Panc1 (cell line): ENCODE measurements at regions not wholly inside any gene's neighbourhood (a gene's known extent, or its start where the extent isn't known, plus 50 kb on each side); places are given as distances from the start of the nearest gene placed in this dataset.
"Not testable (repeated sequence)": the region's sequence is repeated elsewhere in the genome, so short reads cannot be mapped to it uniquely, and the experiment has no call there.

Source experiments
- ATAC-seq: fragments of 200-7000 bp; cut with Tn5 transposase; 2 replicates; pipeline ENCODE4 v1.9.1; 2020; ENCODE audit warnings: mild to moderate bottlenecking, moderate library complexity
- BruUV-seq: library from RNA; stranded (reverse); fragments of 400-500 nt; replicated peaks from 2 replicates; lab custom pipeline; 2021; lab: Mats Ljungman, UMichigan
- CTCF ChIA-PET: fragments of 300-600 bp; sonication (Branson Sonifier 250); formaldehyde crosslinking; loops from one replicate; lab custom pipeline; 2022; ENCODE audit warnings: antibody characterized with exemption; lab: Charles Lee
- POLR2A ChIA-PET: fragments of 300-600 bp; sonication (Branson Sonifier 250); formaldehyde crosslinking; loops from one replicate; lab custom pipeline; 2022; ENCODE audit warnings: antibody characterized with exemption; lab: Charles Lee
- DNase-seq: peaks from one replicate; pipeline ENCODE4 v3.0.0-alpha.2; 2010; ENCODE audit warnings: low read depth, low spot score
- H3K27ac ChIP-seq: 2 replicates; pipeline ENCODE4 v1.5.1; 2011; ENCODE audit warnings: mild to moderate bottlenecking, low read length, inconsistent platforms
- H3K27me3 ChIP-seq: fragments of 200-500 bp; sonication (Bioruptor generic); 2 replicates; pipeline ENCODE4 v1.6.0; 2014; ENCODE audit warnings: low read length, inconsistent platforms; ENCODE audit not compliant: control insufficient read depth, insufficient read depth
- H3K36me3 ChIP-seq: fragments of 200-500 bp; sonication (Bioruptor generic); 2 replicates; pipeline ENCODE4 v1.5.1; 2014; ENCODE audit warnings: inconsistent platforms, mild to moderate bottlenecking, low read length, moderate library complexity; ENCODE audit not compliant: control insufficient read depth, insufficient read depth
- H3K4me1 ChIP-seq: 2 replicates; pipeline ENCODE4 v1.5.1; 2011; ENCODE audit warnings: inconsistent platforms, mild to moderate bottlenecking, low read length, moderate library complexity; ENCODE audit not compliant: control insufficient read depth, insufficient read depth
- H3K4me3 ChIP-seq, 2 experiments: 2 replicates each; pipeline ENCODE4 v1.5.1; 2011 to 2012; ENCODE audit warnings: low read depth in 2 of 2, low read length in 2 of 2, mild to moderate bottlenecking in 2 of 2, inconsistent platforms in 1 of 2, moderate library complexity in 1 of 2
- H3K9me3 ChIP-seq: fragments of 200-500 bp; sonication (Bioruptor generic); 2 replicates; pipeline ENCODE4 v1.5.1; 2014; ENCODE audit warnings: low read depth, mild to moderate bottlenecking, inconsistent platforms, low read length, moderate library complexity; ENCODE audit not compliant: control insufficient read depth, insufficient read depth
- POLR2AphosphoS5 ChIP-seq: IDR thresholded peaks from 2 replicates; pipeline ENCODE4 v1.6.1; 2012; ENCODE audit warnings: mild to moderate bottlenecking, low read depth, low read length, moderate library complexity
- REST ChIP-seq, 2 experiments: IDR thresholded peaks; 2 replicates each; pipeline ENCODE4 v1.6.1; 2011 to 2012; ENCODE audit warnings: low read depth in 2 of 2, control low read depth in 1 of 2, low read length in 1 of 2, mild to moderate bottlenecking in 1 of 2, moderate library complexity in 1 of 2; ENCODE audit not compliant: insufficient read depth in 1 of 2
- SIN3A ChIP-seq: IDR thresholded peaks from 2 replicates; pipeline ENCODE4 v1.6.1; 2012; ENCODE audit warnings: low read depth, mild to moderate bottlenecking, low read length, moderate library complexity, borderline replicate concordance; ENCODE audit not compliant: insufficient read depth
- TCF7L2 ChIP-seq: IDR thresholded peaks from 2 replicates; pipeline ENCODE4 v1.6.1; 2011; ENCODE audit warnings: mild to moderate bottlenecking, low read depth, low read length, inconsistent platforms
- in situ Hi-C: cut with HindIII; loops from 2 replicates; pipeline ENCODE4 v1.10.0; 2016; ENCODE audit warnings: low sequenced_read_pairs, low pct_unique_long_range_greater_than_20kb
- intact Hi-C: fragments of 100-400 bp; cut with micrococcal nuclease; formaldehyde crosslinking; loops from one replicate; pipeline ENCODE4 v1.10.0; 2022; ENCODE audit not compliant: unreplicated experiment
- TF ChIP-seq, protein P1 (sequence below): fragments of 450-650 bp; IDR thresholded peaks from 2 replicates; pipeline ENCODE4 v1.5.1; 2017; ENCODE audit warnings: mild to moderate bottlenecking

- in situ Hi-C loops (no loop called here), intact Hi-C loops (no loop called here)
- BruUV-seq, result no TSS peak
- Histone ChIP-seq H3K27me3 (no peaks in the 10 kb centered on the region), H3K4me3 (no peak overlapping the region), H3K27ac (peak overlapping the region; percentile 60; the same call in 1 of the 2 replicates), H3K4me1 (no peaks in the 10 kb centered on the region), H3K9me3 (no peaks in the 10 kb centered on the region), H3K36me3 (no peaks in the 10 kb centered on the region)
- no peak for ATAC-seq
- TF ChIP-seq TCF7L2 (no peak), REST (IDR thresholded peaks at IDR 0.05; ENCODE audit: insufficient read depth in 1 of 2, low read depth in 2 of 2, low read length in 1 of 2) (no peak), POLR2AphosphoS5 (no peak), SIN3A (no peak)
- TF ChIP-seq, protein P1, sequence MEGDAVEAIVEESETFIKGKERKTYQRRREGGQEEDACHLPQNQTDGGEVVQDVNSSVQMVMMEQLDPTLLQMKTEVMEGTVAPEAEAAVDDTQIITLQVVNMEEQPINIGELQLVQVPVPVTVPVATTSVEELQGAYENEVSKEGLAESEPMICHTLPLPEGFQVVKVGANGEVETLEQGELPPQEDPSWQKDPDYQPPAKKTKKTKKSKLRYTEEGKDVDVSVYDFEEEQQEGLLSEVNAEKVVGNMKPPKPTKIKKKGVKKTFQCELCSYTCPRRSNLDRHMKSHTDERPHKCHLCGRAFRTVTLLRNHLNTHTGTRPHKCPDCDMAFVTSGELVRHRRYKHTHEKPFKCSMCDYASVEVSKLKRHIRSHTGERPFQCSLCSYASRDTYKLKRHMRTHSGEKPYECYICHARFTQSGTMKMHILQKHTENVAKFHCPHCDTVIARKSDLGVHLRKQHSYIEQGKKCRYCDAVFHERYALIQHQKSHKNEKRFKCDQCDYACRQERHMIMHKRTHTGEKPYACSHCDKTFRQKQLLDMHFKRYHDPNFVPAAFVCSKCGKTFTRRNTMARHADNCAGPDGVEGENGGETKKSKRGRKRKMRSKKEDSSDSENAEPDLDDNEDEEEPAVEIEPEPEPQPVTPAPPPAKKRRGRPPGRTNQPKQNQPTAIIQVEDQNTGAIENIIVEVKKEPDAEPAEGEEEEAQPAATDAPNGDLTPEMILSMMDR, result no peak
- CTCF ChIA-PET, result no interaction called here
- no peak for DNase-seq
- POLR2A ChIA-PET, result interaction anchor here (0.6 kb wide), 1 partner anchor 237 kb away, joined by 3 read pairs; no protein-coding TSS in a partner anchor
Observed at GRCh38 chr3:177465257-177465642, 268.0 kb upstream of the TBL1XR1 start.

GRCh38 chr3:177466074-177466473, 268.8 kb upstream of the TBL1XR1 start:
- ChIA-PET POLR2A (no interaction called here), CTCF (no interaction called here)
- in situ Hi-C loops, result no loop called here
- TF ChIP-seq, protein P1, result no peak
- TF ChIP-seq POLR2AphosphoS5, result no peak
- H3K9me3 ChIP-seq, result no peaks in the 10 kb centered on the region
- no peak for ATAC-seq
- BruUV-seq, result no TSS peak
- no peak for DNase-seq
- no peaks in the 10 kb centered on the region for H3K36me3 ChIP-seq
- H3K4me3 ChIP-seq, result no peak overlapping the region
- no peaks in the 10 kb centered on the region for H3K27me3 ChIP-seq
- H3K27ac ChIP-seq, result peak overlapping the region; percentile 60; the same call in 1 of the 2 replicates
- intact Hi-C loops, result no loop called here
- H3K4me1 ChIP-seq, result no peaks in the 10 kb centered on the region

DNA sequence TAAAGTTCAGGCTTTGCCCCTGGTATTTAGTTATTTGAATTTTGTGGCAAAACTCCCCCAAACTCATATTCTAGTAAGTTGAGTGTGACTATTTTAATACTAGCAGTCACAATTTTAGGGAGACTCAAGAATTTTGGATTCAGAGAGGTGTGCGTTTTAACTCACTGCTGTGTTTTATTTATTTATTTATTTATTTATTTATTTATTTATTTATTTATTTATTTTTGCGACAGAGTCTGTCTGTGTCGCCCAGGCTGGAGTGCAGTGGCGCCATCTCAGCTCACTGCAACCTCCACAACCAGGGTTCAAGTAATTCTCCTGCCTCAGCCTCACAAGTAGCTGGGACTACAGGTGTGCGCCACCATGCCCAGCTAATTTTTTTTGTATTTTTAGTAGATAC, 269.3 kb upstream of the TBL1XR1 start:
- H3K27ac ChIP-seq, H3K9me3 ChIP-seq, H3K27me3 ChIP-seq, DNase-seq, intact Hi-C loops, in situ Hi-C loops, H3K4me1 ChIP-seq, ATAC-seq, POLR2A ChIA-PET, H3K4me3 ChIP-seq, BruUV-seq, H3K36me3 ChIP-seq, CTCF ChIA-PET: not testable (repeated sequence)
